ENCODE measurements at regions not wholly inside any gene's neighbourhood (a gene's known extent, or its start where the extent isn't known, plus 50 kb on each side); places are given as distances from the start of the nearest gene placed in this dataset.

DNA sequence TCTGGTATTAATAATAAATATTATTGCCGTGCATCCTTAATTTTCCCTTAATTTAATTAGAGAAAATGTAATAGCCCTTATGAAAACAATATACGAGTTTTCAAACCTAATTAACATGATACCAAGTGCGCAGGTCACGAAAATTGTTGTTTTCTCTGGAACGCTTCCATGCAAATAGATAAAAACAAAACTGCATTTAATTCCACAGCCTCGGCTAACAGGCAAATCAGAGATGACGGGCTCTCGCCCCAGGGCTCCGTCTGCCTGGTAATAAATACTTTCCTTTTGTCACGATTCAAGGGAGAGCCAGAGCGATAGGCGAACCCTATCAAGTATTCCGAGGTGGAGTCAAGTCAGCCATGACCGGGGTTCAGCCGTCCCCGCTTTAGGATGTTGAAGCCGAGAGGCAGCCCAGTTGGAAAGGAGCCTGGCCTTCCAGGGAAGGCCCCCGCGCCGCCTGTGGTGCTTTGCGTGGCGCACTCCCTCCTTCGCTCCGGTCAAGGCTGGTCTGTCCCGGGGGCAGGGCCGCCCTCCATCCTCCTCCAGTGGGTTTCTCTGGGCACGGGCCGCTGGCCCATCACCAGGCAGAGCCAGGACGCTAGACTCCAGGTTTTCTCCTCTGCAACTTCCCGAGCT lies 137.8 kb upstream of the GSC start:
- DNase-seq: no peak
- ATAC-seq (ENCODE audit: poor library complexity): peak; percentile 34
- intact Hi-C loops (cut with DNase I): no loop called here

DNA sequence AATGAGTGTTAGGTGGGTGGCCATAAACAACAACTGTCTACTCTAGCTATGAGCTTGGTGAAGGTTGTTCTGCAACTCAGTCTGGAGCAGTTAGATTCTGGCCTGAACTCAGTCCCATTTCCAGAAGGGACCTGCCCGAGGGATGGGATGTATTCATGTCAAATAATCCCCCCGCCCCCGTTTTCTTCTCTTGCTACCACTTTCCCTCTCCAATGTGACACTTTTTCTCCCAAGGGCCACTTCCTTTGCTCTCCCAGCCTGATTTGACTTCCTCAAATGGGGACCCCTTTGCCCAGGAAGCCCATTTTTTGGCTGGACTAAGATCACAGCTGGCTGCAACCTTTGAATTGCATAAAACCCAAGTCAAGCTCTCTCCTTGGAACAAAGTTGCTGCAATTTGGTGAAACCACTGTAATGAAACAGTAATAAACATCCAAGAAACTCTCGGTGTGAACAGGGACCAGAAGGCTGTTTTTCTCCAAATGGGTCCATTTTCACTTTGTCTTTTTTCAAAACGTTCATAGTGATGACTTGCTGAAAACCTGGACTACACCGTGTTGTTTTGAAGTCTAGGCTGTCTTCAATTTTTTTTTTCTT lies 137.2 kb upstream of the GSC start:
- intact Hi-C loops (cut with DNase I): no loop called here
- peak; percentile 60 for ATAC-seq (ENCODE audit: poor library complexity)
- no peak for DNase-seq

DNA sequence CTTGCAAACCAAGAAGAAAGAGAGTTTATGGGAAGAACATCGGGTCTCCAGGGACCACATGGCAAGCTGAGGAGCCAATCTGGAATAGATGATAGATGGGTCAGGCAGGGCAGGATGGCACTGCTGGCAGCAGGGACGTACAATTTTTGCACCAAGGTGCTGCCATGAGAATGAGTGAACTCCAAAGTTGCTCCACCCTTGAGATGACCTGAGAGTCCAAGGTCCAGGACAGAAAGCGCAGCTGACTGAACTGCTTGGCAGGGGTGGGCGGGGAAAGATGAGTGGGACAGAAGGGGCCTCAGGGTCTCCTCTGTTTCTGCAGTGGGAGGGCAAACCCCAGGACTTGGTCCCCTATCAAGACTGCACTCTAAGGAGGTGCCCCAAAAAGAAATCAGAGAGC lies 136.7 kb upstream of the GSC start:
- no peak for ATAC-seq (ENCODE audit: poor library complexity)
- no peak for DNase-seq
- intact Hi-C loops (cut with DNase I): no loop called here

DNA sequence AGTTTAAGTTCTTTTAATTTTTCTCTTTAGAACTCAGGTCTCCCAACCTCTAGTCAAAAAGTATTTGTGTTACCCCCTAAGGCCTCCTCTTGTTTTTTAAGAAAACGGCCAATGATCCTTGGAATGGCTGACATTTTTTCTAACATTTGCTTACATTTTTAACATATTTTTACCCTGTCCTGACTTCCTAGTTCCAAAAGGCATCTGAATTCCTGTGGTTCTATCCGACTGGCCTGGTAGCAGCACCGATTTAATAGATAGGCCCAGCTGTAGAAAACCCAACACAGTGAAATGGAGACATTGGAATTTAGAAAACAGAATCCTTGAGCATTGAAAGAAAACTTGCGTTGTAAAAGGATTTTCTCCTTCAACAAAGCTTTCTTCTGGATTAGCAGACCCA lies 134.7 kb upstream of the GSC start:
- ATAC-seq (ENCODE audit: poor library complexity): no peak
- intact Hi-C loops (cut with DNase I): no loop called here
- no peak for DNase-seq

DNA sequence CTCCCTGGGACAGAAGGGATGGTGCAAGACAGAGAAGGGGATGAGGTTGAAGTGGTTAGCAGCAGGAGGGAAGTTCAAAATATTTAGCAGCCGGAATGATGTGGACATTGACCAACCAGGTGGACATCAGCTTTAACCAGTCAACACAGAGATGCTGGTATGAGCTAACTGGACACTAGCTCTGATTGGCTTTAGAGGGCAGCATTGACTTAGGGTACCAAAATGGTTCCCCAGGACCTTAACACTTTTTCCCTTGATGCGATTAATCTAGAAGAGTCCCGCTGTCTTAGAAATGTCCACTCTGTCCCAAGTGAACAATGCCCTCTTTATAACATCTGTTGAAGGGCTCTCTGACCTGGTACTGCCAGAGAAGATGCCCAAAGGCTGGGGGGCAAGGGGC lies 134.0 kb upstream of the GSC start:
- DNase-seq (no peak), ATAC-seq (ENCODE audit: poor library complexity) (no peak)
- intact Hi-C loops (cut with DNase I): no loop called here

DNA sequence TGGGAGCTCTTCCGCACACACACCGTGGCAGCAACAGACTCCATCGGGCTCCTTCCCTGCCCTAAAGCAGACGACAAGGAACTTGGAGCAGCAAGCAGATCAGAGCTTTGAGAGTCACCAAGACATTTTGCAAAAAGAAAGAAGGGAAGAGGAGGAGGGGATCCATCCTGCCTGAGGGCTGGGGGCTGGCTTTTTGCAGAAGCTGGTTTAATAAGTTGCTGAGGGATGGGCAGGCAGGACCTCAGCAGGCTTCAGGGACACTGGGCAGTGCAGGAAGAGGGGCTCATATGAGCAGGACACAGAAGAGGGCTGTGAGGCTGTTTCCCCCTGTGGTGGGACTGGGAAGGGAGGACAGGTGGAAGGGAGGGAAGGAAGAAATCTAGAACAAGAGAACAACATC lies 133.4 kb upstream of the GSC start:
- intact Hi-C loops (cut with DNase I): no loop called here
- ATAC-seq (ENCODE audit: poor library complexity) (no peak), DNase-seq (no peak)

DNA sequence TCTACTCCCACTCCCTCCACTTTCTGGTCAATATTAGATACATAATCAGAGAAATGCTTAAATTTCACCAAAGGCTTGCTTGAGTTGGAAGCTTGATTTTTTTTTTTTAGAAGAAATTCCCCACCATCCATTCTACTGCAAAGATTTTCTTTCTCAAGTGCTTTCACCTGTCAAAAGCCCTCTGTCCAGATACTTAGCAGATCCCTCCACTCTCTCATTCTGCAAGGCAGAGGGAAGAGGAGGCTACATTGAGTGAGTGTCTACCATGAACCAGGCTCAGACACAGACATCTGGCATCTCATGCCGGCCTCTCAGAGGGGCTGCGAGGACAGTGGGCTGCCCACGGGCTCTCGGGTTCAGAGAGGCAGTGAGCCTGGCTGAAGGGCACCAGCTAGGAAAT lies 127.6 kb upstream of the GSC start:
- no peak for DNase-seq
- ATAC-seq (ENCODE audit: poor library complexity): no peak
- intact Hi-C loops (cut with DNase I): no loop called here

DNA sequence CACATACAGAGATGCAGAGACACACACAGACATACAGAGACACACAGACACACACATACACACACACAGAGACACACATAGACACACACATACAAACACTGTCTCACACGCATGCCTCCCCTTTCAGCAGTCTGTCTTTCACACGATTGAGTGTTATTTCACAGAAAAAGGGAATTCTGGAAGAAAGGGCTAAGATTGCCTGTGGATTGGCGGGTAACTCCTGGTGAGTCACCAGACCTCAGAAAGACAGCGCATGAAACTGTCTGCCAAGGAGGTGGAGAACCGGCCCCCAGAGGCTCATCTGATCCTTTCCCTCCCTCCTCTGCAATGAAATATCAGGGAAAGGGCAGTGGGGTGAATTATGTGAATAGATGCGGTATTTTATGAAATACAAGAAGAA lies 127.2 kb upstream of the GSC start:
- ATAC-seq (ENCODE audit: poor library complexity) (peak; percentile 76), DNase-seq (peak; percentile 64)
- intact Hi-C loops (cut with DNase I): no loop called here

DNA sequence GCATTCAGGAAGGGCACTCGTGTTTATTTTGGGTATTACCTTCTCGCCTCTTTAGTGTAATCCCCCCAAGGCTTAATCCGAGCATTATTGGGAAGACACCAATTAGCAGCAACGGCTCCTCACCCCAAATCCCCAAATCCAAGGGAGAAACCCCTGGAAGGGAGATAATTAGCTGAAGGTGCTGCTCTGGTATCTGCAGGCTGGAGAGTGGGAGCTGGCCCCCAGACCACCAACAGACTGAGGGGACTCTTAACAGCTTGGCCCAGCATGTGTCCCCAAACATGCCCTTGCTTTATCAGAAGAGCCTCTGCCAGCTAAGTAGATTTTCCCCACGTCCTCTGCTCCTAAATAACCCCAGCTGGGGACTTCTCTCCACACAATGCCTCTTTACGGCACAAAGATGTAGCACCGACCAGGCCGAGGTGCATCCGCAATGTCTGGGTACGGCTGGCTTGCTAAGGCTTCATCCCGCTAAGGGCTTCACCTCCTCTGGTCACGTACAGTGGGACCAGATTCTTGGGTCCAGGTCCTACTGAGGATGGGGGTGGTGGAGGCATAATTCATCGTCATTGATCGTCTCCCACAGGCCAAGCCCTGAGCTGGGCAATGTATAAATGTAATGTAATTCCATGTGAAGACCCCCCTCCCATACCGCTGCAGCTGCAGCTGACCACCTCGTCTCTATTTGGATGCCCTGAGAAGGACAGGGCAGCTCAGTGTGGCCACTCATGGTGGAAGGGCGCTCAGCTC lies 123.7 kb upstream of the GSC start:
- intact Hi-C loops (cut with DNase I): no loop called here
- no peak for ATAC-seq (ENCODE audit: poor library complexity)

DNA sequence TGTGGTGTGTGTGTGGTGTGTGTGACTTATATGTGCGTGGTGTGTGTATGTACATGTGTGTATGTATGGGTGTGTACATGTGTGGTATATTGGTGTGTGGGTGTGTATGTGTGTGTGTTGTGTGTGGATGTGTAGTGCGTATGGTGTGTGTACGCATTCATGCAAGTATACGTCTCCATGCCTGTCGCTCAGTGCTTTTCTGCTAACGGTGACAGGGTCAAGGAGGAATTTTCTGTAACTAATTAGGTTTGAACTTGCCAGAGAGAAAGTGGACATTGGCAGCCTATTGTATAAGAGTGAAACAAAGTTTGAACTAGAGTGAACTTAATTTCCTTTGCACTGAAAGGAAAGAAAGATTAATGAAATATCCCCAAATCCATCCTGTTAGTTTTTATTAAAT lies 120.9 kb upstream of the GSC start:
- intact Hi-C loops (cut with DNase I): no loop called here
- ATAC-seq (ENCODE audit: poor library complexity): no peak
- DNase-seq: no peak

More for the DNA sequence above, 123.7 kb upstream of the GSC start:
- DNase-seq: no peak

DNA sequence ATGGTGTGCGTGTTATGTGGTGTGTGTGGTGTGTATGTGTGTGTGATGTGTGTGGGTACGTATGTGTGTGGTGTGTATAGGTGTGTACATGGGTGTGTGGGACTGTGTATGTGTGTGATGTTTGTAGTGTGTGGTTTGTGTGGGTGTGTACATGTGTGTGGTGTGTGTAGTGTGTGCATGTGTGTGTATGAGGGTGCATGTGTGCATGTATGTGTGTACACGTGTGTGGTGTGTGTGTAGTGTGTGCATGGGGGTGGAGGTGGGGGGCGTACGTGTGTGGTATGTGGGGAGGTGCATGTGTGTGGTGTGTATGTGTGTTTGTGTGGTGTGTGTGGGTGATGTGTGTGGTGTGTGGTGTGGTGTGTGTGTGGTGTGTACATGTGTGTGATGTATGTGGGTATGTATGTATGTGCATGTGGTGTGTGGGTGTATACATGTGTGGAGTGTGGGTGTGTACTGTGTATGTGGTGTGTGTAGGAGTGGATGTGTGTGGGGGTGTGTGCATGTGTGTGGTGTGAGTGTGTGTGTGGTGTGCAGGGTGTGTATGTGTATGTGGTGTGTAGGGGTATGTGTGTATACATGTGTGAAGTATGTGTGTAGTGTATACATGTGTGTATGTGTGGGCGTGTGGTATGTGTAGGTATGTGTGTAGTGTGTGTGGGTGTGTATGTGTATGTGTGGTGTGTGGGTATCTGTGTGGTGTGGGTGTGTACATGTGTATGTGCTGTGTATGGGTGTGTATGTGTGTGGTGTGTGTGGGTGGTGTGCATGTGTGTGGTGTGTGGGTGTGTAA lies 119.8 kb upstream of the GSC start:
- intact Hi-C loops (cut with DNase I): no loop called here
- DNase-seq (no peak), ATAC-seq (ENCODE audit: poor library complexity) (no peak)

DNA sequence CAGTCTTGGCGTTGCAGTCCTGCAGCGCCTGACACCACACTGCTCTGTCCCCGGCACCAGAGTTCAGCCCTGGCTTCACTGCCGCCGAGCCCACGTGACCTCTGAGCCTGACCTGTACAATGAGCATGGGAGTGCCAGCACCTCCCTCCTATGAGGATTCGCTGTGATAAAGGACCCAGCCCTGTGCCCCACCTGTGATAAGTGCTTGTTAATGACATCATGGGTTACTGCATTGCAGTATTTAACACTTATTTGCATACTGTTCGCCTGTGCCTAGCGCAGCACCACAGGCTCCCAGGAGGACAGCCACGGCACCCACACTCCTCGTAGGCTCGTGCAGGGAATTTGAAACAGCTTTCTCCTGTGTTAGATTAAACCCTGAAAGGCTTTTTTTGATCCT lies 118.2 kb upstream of the GSC start:
- intact Hi-C loops (cut with DNase I): no loop called here
- ATAC-seq (ENCODE audit: poor library complexity) (no peak), DNase-seq (no peak)

DNA sequence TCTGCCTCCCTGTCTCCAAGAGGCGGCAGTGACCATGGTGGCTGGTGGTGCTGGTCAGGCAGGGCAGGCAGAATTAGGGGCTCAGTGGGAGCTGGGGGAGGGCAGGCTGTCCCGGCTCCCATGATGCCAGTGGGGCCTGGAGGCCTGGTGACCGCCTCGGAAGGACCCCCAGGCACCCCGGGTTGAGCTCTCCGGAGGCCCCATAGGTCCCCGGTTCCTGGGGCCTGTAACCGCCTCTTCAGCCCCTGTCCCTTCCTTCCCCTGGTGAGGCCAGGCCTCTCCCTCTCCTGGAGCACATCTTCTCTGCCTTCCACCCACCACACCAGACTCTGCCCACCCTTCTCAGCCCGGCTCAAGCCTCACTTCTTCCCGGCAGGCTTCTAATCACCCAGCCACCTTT lies 117.7 kb upstream of the GSC start:
- intact Hi-C loops (cut with DNase I): no loop called here
- ATAC-seq (ENCODE audit: poor library complexity) (no peak), DNase-seq (no peak)

DNA sequence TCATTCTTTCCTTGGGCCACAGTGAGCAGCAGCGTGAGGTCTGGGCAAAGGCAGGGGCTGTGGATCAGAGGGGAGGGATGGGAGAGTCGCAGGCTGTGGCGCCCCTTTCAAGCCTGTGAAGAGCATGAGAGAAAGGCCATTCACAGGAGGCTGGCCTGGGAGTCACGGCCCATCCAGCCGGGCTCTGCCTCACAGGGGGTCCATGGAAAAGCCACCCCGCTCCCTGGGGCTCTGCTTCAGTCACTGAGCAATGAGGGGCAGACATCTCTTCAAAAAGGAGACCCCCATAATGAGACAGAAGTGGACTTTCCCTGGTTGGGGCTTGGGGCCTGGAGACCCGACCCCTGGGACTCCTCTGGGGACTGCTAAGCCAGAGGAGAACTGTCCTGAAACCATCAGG lies 117.0 kb upstream of the GSC start:
- intact Hi-C loops (cut with DNase I): no loop called here
- ATAC-seq (ENCODE audit: poor library complexity) (no peak), DNase-seq (no peak)

DNA sequence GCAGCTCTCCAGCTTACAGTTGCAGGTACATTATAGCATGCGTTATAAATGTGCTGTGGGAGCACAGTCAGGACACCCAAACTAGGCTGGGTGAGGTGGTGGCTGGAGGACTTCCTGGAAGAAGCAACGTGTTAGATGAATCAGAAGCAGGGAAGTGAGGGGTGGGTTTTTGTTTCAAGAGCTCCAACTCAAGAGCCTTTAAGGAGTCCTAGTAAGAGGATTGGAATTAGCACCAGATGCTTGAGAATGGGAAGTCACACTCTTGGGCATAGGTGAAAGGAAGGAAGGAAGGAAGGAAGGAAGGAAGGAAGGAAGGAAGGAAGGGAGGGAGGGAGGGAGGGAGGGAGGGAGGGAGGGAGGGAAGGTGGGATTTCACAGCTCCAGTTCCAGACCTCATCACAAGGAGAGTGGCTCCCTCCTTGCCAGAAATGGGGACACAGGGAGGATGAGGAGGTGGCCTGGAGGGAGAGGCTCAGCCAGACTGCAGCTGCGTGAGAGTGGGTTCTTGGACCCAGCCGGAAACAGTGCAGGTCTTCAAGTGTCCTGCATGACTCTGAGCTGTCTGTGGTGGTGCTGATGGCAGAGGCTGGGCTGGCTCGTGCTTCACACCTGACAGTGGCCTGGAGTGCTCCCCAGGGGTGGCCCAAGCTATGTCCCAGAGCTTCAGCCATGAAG lies 115.7 kb upstream of the GSC start:
- DNase-seq: no peak
- intact Hi-C loops (cut with DNase I): no loop called here
- ATAC-seq (ENCODE audit: poor library complexity): no peak

DNA sequence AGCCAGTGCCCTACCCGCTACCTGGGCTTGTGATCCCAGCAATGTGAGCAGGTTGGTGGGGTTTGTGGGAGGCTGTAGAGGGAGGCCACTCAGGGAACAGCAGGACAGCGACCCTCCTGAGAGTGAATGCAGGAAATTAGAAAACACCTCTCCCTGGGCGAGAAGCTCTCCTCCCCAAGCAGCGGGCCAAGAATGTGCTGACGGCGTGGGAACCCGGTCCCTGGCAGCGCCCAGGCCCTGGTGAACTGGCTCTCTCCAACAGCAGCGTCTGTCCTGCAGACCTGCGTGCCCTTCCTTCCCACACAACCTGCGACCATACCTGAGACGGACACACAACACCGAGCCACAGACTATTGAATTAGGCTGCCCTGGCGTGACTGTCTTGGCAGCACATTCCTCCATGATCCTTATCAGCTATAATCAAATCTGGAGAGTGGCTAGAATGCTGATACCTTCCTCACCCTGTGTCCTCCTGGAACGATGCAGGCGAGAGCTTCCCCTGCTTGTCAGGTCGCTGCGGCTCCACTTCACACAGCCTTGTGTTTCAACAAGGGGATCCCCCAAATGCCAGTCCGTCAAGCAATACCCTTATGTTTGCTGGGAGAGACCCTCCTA lies 114.8 kb upstream of the GSC start:
- DNase-seq (no peak), ATAC-seq (ENCODE audit: poor library complexity) (no peak)
- intact Hi-C loops (cut with DNase I): no loop called here

DNA sequence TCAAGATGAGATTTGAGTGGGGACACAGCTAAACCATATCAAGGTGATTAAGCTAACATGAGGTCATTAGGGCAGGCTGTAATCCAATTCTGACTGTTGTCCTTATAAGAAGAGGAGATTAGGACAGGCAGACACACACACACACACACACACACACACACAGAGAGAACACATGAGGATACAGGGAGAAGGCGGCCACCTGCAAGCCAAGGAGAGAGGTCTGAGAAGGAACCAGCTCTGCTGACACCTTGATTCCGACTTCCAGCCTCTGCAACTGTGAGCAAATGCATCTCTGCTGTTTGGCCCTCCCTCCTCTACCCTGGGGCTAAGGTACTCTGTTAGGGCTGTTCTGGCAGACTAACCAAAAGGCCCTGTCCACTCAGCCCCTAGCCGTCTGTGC lies 112.5 kb upstream of the GSC start:
- DNase-seq (no peak), ATAC-seq (ENCODE audit: poor library complexity) (no peak)
- intact Hi-C loops (cut with DNase I): no loop called here

DNA sequence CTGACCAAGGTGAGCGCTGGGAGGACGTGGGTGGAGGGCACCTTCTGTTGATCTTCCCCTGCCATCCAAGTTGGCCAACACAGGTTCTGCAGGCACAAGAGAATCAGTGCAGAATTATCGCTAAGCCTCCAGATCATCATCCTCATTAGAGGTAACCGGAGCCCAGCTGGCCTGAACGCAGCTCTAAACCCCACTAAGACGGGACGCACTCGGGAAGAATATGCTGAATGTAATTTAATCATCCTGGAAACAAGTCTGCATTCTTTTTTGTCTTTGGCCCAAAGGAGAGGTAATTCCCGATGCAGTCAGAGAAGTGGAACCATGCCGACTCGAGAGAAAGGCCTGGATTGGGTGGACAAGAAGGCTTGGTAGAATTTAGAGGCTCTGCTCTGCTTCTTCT lies 111.0 kb upstream of the GSC start:
- DNase-seq (no peak), ATAC-seq (ENCODE audit: poor library complexity) (no peak)
- intact Hi-C loops (cut with DNase I): no loop called here

DNA sequence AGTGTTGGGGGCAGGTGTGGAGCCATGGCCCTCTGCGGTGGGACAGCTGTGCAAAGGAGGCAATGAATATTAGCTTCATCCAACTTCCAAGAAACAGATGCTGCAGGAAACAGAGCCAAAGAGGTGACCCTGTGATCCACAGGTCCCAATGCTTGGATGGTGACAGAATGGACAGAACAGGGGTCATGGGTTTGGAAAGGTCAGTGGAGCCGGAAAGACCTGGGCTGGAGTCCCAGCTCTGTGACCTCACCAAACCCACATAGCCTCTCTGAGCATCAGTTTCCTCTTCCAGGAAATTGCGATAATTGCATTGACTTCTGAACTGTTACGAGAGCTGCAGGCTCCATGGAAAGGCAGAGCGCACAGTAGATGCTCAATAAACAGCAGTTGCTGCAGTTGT lies 110.2 kb upstream of the GSC start:
- DNase-seq (no peak), ATAC-seq (ENCODE audit: poor library complexity) (no peak)
- intact Hi-C loops (cut with DNase I): no loop called here

Data from Right ventricle myocardium superior (tissue), 1 donor.